ENCODE measurements at regions not wholly inside any gene's neighbourhood (a gene's known extent, or its start where the extent isn't known, plus 50 kb on each side); places are given as distances from the start of the nearest gene placed in this dataset.
"Not testable (repeated sequence)": the region's sequence is repeated elsewhere in the genome, so short reads cannot be mapped to it uniquely, and the experiment has no call there.

- DNase-seq: no peak
These were observed 795.8 kb downstream of the DIAPH3 start for GRCh38 chr13:59367904-59368303.

DNA sequence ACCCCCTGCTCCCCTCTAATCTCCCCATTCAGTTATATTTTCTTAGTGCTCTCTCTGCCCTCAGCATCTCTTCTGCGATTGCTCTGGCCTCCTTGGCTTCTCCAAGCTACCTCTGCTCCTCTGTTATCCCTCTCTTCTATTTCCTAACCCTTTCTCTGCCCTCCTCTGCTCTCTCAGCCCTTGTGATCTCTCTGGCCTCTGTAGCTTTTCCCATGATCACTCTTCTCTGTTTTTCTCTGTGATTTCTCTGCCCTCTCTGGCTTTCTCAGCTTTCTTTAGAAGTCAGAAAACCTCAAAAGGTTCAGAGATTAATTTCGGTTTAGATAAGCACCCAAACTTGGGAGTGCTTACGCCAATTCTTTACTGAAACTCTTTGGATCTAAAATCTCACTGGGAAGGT, 795.0 kb downstream of the DIAPH3 start:
- no peak for DNase-seq

DNA sequence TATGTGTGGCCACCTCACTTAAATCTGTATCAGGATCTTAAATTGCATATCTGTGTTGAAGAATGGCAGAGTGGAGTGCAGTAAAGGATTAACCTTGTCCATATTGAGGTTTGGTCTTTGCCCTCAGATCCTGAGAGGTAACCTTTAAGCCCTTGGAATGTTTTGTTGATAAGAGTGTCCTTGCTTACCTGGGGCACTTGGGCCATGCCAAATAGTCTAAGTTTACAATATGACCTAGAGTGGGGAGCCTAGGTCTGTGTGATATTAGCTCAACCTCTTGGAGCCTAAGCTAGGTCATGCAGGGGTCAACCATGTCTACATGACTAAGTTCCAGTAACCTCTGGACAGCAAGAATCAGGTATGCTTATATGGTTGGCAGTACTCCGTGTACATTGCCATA, 792.5 kb downstream of the DIAPH3 start:
- no peak for DNase-seq

GRCh38 chr13:59373341-59373740, 790.4 kb downstream of the DIAPH3 start:
- DNase-seq: no peak

- no peak for DNase-seq
These were observed 789.0 kb downstream of the DIAPH3 start for GRCh38 chr13:59374691-59375090.

GRCh38 chr13:59384154-59384553, 779.6 kb downstream of the DIAPH3 start:
- no peak for DNase-seq

- DNase-seq: peak; percentile 81
These were observed 772.0 kb downstream of the DIAPH3 start for GRCh38 chr13:59391696-59392095.

DNA sequence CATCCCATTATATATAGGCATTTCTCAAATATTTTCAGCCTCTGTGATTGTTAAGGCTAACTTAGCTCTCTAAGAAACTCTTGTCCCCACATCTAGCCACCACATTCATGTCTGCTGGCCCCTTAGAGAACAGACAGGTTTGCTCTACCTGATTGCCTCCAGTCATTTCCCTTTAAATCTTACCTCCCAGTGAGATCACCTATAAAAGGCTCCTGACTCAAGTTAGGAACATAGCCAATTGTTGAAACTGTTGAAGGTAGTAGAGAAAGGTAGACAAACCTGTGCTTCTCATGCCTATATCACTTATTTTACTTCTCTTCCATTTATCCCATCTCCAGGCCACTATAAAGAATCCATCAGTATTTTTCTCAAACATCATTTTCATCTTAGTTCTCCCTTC, 771.4 kb downstream of the DIAPH3 start:
- DNase-seq: no peak

GRCh38 chr13:59394496-59394895, 769.2 kb downstream of the DIAPH3 start:
- no peak for DNase-seq

DNA sequence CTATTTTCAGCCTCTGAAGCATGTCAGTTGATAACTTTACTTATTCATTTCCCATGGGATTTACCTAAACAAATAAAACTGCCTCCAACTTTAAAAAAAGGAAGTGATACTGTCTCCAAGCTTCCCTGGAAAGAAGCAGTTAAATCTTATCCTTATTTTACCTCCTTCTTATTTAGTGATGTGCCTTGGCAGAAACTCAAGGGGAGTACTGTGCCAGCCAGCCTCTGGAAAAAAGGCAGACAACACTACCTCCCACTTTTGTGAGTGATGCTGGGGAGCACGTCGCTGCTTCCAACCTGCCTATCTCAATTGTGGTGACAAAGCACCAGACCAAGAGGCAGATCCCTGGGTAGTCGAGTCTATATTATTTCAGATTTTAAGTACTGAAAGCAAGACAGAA, 765.6 kb downstream of the DIAPH3 start:
- DNase-seq: peak; percentile 6

DNA sequence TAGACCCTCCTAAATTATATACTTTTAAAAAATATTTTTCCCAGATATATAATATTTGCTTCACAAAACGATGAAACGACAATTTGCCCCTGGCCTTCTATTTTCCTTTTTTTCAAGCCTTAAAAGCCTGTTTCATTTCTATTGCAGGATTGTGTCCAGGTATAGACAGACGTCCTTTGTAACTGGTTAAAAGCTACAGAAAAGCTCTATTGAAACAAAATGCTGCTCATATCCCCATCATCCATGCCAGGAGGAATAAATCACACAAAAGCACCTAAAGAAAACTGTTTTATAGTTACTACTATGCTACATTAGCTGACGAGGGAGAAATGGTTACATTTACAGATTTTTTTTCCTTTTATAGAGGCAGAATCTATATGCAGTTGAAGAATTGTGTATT, 765.1 kb downstream of the DIAPH3 start:
- no peak for DNase-seq

DNA sequence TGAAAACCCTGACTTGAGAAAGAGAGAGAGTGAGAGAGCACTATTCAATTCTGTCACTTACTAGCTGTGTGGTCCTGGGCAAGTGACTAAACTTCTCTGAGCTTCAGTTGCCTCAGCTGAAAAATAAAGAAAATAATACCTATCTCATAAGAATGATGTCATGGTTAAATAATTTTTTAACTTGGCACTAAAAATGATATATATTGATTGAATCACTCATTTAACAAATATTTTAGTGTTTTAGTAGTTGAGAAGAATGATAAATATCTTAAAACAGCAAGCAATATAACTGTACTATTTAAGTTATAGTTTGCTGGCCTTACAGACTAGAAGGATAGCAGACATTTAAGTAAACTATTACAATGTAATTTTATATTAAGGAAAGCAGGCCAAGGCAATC, 764.2 kb downstream of the DIAPH3 start:
- no peak for DNase-seq

- no peak for DNase-seq
These were observed 759.4 kb downstream of the DIAPH3 start for GRCh38 chr13:59404331-59404730.

- DNase-seq: not testable (repeated sequence)
These were observed 756.5 kb downstream of the DIAPH3 start for GRCh38 chr13:59407251-59407650.

GRCh38 chr13:59408738-59409137, 755.0 kb downstream of the DIAPH3 start:
- no peak for DNase-seq

GRCh38 chr13:59409211-59409610, 754.5 kb downstream of the DIAPH3 start:
- no peak for DNase-seq

- no peak for DNase-seq
These were observed 754.0 kb downstream of the DIAPH3 start for GRCh38 chr13:59409634-59410200.

- no peak for DNase-seq
These were observed 750.6 kb downstream of the DIAPH3 start for GRCh38 chr13:59413126-59413525.

GRCh38 chr13:59414006-59414405, 749.7 kb downstream of the DIAPH3 start:
- DNase-seq: peak; percentile 42

DNA sequence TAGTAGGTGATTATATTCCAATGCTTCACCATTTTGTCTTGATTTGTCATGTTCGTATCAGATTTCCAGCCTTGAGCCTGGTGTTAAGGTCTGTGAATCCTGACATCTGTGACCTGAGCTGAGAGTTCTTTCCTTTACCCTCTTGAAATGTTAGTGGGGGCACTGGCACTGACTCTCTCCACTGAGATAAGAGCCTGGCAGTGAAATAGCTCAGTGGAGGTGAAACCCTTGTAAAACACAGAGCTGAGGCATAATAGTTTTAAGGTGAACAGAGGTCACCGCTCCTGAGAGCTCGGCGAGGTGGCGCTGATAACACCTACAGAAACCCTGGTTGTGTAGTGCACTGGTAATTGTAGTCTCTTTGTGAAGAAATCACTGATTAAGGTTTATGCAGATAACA, 748.2 kb downstream of the DIAPH3 start:
- DNase-seq: no peak

DNA sequence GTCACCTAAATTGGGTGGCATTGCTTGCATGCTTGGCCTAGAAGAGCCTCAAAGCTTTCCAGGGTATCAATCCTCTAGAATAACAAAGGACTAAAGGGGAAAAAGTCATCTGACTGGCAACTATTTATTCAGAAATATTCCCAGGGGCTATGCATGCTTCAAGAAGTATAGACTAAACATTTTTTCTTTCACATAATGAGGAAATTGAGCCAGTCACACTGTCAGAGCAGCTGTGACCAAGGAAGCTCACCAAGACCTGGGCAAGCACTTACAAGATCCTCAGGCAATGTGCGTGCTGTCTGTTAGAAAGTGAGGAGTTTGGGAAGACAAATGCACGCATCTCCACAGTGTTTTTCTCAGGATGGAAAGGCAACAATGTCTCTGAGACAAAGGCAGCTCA, 747.2 kb downstream of the DIAPH3 start:
- DNase-seq: no peak

- DNase-seq: peak; percentile 34
These were observed 741.1 kb downstream of the DIAPH3 start for GRCh38 chr13:59422646-59423045.

- no peak for DNase-seq
These were observed 739.9 kb downstream of the DIAPH3 start for GRCh38 chr13:59423708-59424340.

DNA sequence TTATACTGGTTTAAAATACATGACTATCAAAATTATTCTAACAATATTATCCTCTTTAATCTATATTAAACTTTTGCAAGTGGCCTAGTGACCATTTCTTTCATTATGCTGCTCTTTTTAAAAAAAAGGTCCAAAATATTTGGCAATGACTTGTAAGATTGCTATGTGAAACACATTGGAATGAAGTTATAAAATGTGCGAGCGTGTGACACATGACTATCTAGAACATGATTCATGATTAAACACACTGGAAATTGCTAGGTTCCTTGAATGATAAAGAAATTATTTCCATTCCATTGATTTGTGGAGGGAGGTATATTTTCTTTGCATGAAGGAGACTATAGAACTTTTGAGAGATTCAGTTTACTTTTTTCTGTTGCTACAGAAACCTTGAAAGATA, 739.1 kb downstream of the DIAPH3 start:
- DNase-seq: peak; percentile 82

DNA sequence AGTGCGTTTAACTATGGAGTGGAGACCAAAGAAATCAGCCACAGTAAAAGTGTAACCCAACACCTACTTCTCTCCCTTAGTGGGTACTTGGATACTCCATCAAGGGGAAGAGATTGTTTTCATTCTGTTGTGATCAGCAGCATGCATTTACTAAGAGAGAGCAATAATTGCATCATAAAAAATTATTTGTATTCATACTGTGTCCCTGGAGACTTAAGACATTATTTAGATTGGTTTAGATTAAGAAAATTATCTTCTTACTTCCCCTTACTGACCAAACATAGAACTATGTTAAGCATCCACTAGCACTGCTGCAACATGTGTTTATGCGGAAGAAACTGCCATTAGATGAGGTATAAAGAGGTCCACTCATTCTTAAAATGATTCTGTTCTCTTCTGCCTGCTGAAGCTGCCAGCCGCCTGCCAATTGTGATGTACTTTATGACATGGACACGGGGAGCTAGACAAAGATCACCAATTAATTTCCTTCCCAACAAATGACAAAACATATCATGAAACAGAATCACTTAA, 738.5 kb downstream of the DIAPH3 start:
- DNase-seq: peak; percentile 83
